ENCODE measurements at regions not wholly inside any gene's neighbourhood (a gene's known extent, or its start where the extent isn't known, plus 50 kb on each side); places are given as distances from the start of the nearest gene placed in this dataset.

DNA sequence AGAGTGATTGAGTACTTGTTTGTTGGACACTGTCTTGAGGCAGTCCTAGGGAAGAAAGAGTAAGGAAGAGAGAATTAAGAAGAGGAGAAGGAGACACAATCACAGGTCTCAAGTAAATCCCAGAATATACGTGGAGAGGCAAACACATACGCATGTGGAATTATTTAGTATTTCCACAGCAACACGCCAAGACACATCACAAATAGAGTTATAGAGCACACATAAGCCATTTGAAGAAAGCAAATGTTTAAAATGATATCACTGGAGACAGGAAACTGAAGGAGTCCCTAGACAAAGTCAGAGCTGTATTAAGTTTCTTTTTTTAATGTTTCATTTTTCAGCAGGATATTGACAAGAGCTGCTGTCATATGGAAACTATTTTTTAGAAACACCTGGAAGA is 206.1 kb upstream of the LRIG1 start:
- H3K4me1 ChIP-seq (ENCODE audit: insufficient read depth, low read length, severe bottlenecking), result no peaks in the 10 kb centered on the region
- no peaks in the 10 kb centered on the region for H4K20me1 ChIP-seq (ENCODE audit: insufficient read depth, low read length)
- no peaks in the 10 kb centered on the region for H3K9me2 ChIP-seq (ENCODE audit: low read depth, low read length)
- no peak overlapping the region for H3K4me2 ChIP-seq (ENCODE audit: low read length)
- H3K4me3 ChIP-seq (ENCODE audit: low read depth, low read length, poor library complexity, severe bottlenecking), result no peak overlapping the region
- H3K9ac ChIP-seq (ENCODE audit: low read length), result no peak overlapping the region
- H3K9me3 ChIP-seq (ENCODE audit: low read length), result no peaks in the 10 kb centered on the region
- no peak for TF ChIP-seq EZH2 (IDR thresholded peaks at IDR 0.05; ENCODE audit: borderline replicate concordance, low read length)
- TF ChIP-seq, protein P1, sequence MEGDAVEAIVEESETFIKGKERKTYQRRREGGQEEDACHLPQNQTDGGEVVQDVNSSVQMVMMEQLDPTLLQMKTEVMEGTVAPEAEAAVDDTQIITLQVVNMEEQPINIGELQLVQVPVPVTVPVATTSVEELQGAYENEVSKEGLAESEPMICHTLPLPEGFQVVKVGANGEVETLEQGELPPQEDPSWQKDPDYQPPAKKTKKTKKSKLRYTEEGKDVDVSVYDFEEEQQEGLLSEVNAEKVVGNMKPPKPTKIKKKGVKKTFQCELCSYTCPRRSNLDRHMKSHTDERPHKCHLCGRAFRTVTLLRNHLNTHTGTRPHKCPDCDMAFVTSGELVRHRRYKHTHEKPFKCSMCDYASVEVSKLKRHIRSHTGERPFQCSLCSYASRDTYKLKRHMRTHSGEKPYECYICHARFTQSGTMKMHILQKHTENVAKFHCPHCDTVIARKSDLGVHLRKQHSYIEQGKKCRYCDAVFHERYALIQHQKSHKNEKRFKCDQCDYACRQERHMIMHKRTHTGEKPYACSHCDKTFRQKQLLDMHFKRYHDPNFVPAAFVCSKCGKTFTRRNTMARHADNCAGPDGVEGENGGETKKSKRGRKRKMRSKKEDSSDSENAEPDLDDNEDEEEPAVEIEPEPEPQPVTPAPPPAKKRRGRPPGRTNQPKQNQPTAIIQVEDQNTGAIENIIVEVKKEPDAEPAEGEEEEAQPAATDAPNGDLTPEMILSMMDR (IDR thresholded peaks at IDR 0.05; ENCODE audit: low read length), result no peak
- no peaks in the 10 kb centered on the region for H3K79me2 ChIP-seq (ENCODE audit: insufficient read depth, low read length)
- H3K36me3 ChIP-seq (ENCODE audit: insufficient read depth, low read length), result no peaks in the 10 kb centered on the region
- H3F3A ChIP-seq (ENCODE audit: insufficient read depth, low read length), result no peaks in the 10 kb centered on the region
- H3K27me3 ChIP-seq (ENCODE audit: insufficient read depth, low read length), result no peaks in the 10 kb centered on the region
- no peak overlapping the region for H2AFZ ChIP-seq (ENCODE audit: low read length)
- H3K27ac ChIP-seq (ENCODE audit: low read depth, low read length, poor library complexity, severe bottlenecking), result no peak overlapping the region

DNA sequence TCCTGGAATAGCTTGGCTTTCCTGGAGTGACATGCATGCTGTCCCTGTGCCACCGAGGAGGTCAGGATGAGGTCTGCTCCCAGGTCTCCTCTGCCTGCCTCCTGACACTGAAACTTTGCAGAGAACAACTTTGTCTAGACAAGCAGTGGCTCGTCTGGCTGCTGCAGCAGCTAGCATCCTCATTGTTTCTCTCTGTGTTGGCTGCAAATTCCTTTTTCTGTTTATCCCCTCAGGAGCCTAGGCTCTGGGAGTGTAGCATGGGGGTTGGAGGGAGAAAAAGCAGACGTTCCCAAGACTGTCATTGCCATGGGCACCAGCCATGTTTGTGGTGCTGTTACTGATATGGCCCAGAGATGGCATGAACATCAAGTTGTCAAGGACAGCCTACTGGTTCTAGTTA is 208.7 kb upstream of the LRIG1 start:
- no peak for TF ChIP-seq EZH2 (IDR thresholded peaks at IDR 0.05; ENCODE audit: borderline replicate concordance, low read length)
- TF ChIP-seq, protein P1 (IDR thresholded peaks at IDR 0.05; ENCODE audit: low read length), result no peak
- H3K27me3 ChIP-seq (ENCODE audit: insufficient read depth, low read length), result no peaks in the 10 kb centered on the region
- no peaks in the 10 kb centered on the region for H3F3A ChIP-seq (ENCODE audit: insufficient read depth, low read length)
- no peak overlapping the region for H3K4me3 ChIP-seq (ENCODE audit: low read depth, low read length, poor library complexity, severe bottlenecking)
- no peak overlapping the region for H3K27ac ChIP-seq (ENCODE audit: low read depth, low read length, poor library complexity, severe bottlenecking)
- H3K4me1 ChIP-seq (ENCODE audit: insufficient read depth, low read length, severe bottlenecking), result no peaks in the 10 kb centered on the region
- no peaks in the 10 kb centered on the region for H4K20me1 ChIP-seq (ENCODE audit: insufficient read depth, low read length)
- H3K9me2 ChIP-seq (ENCODE audit: low read depth, low read length), result no peaks in the 10 kb centered on the region
- no peak overlapping the region for H3K4me2 ChIP-seq (ENCODE audit: low read length)
- H3K9me3 ChIP-seq (ENCODE audit: low read length), result no peaks in the 10 kb centered on the region
- H3K9ac ChIP-seq (ENCODE audit: low read length), result no peak overlapping the region
- no peaks in the 10 kb centered on the region for H3K79me2 ChIP-seq (ENCODE audit: insufficient read depth, low read length)
- H3K36me3 ChIP-seq (ENCODE audit: insufficient read depth, low read length), result no peaks in the 10 kb centered on the region
- H2AFZ ChIP-seq (ENCODE audit: low read length), result no peak overlapping the region

DNA sequence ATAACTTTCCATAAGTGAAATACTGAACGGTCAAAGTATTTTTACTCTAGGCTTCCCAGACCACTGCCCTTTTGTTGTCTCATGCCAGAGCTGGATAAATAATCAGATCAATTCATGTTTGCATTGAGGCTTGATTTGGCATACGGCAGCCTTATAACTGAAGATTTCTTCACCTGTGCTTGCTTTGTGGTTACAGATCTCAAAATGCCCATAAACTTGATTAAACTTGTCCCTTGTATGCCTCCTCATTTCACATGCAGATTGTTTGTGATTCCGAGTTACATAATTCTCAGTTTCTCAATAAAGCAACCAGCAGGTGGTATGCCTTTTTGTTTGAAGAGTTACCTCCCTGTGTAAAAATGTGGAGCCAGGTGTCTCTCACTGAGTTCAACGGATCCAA is 211.4 kb upstream of the LRIG1 start:
- Histone ChIP-seq H3K9me2 (ENCODE audit: low read depth, low read length) (no peaks in the 10 kb centered on the region), H4K20me1 (ENCODE audit: insufficient read depth, low read length) (no peaks in the 10 kb centered on the region), H3K27me3 (ENCODE audit: insufficient read depth, low read length) (no peaks in the 10 kb centered on the region), H3K9me3 (ENCODE audit: low read length) (no peaks in the 10 kb centered on the region), H3K4me2 (ENCODE audit: low read length) (no peak overlapping the region), H3K27ac (ENCODE audit: low read depth, low read length, poor library complexity, severe bottlenecking) (no peak overlapping the region), H3K79me2 (ENCODE audit: insufficient read depth, low read length) (no peaks in the 10 kb centered on the region), H3F3A (ENCODE audit: insufficient read depth, low read length) (no peaks in the 10 kb centered on the region), H2AFZ (ENCODE audit: low read length) (no peak overlapping the region), H3K36me3 (ENCODE audit: insufficient read depth, low read length) (no peaks in the 10 kb centered on the region), H3K4me1 (ENCODE audit: insufficient read depth, low read length, severe bottlenecking) (no peaks in the 10 kb centered on the region), H3K4me3 (ENCODE audit: low read depth, low read length, poor library complexity, severe bottlenecking) (no peak overlapping the region), H3K9ac (ENCODE audit: low read length) (no peak overlapping the region)
- no peak for TF ChIP-seq EZH2 (IDR thresholded peaks at IDR 0.05; ENCODE audit: borderline replicate concordance, low read length)
- TF ChIP-seq, protein P1 (IDR thresholded peaks at IDR 0.05; ENCODE audit: low read length), result no peak
